GM03348 (cell line): ENCODE measurements at regions not wholly inside any gene's neighbourhood (a gene's known extent, or its start where the extent isn't known, plus 50 kb on each side); places are given as distances from the start of the nearest gene placed in this dataset.

Experiments used
- DNase-seq: peaks from one replicate; pipeline ENCODE4 v3.0.0; 2012; ENCODE audit warnings: low spot score

- no peak for DNase-seq
These were observed 714.8 kb downstream of the TLR4 start for GRCh38 chr9:118418887-118419565.

GRCh38 chr9:118419676-118420075, 715.5 kb downstream of the TLR4 start:
- DNase-seq: no peak

DNA sequence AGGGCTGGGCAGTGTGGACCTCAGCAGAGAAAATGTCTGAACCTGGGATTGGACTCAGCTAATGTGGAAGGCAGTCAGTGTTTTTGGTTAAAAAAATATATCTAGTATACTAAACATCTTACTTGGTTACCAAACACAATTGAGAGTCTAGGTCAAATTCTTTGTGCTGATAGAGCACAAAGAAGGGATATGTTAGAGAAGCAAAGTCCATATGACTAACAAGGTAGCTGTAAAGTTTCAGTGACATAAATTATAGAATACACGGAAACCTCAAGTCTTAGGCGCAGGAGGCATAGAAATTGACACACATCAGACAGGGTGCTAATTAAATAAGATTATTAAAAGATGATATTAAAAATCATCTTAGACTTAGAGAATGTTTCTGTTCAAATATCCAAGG, 718.3 kb downstream of the TLR4 start:
- DNase-seq: no peak

- DNase-seq: no peak
These were observed 718.8 kb downstream of the TLR4 start for GRCh38 chr9:118423021-118423420.

- no peak for DNase-seq
These were observed 719.5 kb downstream of the TLR4 start for GRCh38 chr9:118423721-118424120.

DNA sequence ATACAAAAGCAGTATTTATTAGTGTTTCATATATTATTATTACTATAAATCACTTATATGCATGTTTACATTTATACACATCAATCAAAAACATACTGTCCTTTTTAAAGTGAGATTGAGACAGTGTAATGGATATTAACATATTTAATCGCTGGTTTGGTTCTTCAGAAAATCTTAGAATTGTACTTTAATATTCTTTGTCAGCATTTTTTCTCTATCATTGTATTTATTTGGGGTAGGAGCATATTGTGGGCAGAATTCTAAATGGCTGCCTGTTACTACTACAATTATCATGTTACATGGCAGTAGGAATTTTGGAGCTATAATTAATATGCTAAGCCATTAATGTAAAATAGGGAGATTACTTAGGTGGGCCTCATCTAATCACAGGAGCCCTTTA, 722.6 kb downstream of the TLR4 start:
- DNase-seq: no peak

GRCh38 chr9:118438810-118439209, 734.6 kb downstream of the TLR4 start:
- DNase-seq: no peak

GRCh38 chr9:118439441-118439840, 735.2 kb downstream of the TLR4 start:
- no peak for DNase-seq

DNA sequence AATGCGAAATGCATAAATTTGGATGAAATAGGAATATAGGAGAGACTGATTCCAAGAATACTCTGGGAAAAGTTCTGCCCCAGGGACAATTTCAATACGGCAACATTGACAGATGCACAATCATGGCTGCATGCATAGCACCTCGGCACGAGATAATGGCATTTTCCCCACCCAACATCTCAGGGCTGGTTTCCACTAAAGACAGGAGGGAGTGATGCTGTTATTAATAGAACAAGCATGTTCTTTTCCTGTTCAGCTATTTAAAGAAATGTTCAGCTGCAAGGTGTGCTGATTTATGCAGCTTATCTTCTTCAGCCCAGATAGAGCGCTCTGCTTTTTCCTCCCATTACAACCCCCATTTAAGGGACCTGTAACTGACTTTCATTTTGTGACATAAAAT, 740.2 kb downstream of the TLR4 start:
- DNase-seq: no peak

GRCh38 chr9:118446943-118447639, 742.9 kb downstream of the TLR4 start:
- no peak for DNase-seq

GRCh38 chr9:118449554-118449953, 745.4 kb downstream of the TLR4 start:
- no peak for DNase-seq

DNA sequence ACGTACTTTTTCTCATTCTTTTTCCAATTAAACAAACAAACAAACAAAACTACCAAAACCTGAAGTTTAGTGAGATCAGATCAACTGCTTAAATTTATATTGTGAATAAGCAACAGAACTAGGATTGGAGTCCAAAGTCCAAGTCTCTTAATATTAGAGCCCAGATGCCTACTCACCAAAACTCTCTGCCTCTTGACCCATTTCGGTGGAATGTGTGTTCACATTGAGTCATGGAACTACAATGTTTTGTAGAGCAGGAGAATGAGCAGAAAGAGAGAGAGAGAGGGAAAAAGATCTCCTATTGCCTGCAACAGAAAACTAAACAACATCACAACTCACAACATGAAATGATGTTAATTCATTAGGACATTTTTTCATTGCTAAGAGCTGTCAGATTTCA, 751.1 kb downstream of the TLR4 start:
- no peak for DNase-seq

DNA sequence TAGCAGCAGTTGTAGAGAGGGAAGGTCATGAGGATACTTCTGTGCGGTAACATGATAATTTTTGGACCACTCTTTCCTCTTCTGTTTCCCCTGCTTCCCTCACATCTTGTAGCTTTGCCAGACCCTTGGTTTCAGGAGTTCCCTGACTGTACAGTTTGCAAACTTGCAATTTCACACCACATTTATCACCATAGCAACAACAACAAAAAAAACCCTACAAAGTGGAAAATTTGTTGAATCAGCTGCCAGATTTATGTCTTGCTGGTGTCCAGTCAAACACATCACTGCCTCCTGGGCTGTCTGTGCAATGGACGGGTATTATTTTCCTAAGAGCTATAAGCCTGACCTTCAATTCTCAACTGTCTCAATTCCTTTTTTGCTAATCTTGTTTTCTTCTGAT, 751.6 kb downstream of the TLR4 start:
- DNase-seq: no peak

- no peak for DNase-seq
These were observed 753.2 kb downstream of the TLR4 start for GRCh38 chr9:118457171-118458000.

DNA sequence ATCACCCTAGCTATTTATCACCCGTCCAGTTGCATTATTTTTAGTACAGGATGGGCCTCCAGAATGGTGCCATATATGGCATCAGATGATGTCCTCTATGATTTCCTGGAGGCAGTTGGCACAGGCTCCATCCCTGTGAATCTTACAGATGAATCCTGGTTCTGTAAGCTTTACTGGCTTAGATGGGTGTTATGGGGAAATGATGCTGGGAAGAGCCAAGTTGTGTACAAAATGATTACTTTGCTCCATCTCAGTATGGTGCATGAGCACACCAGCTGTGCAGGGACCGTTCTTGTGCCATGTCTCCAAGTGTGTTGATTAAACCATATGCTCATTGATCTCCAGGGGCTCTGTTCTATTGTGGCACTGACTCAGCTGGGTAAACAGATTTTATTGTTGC, 755.7 kb downstream of the TLR4 start:
- no peak for DNase-seq

GRCh38 chr9:118463419-118463818, 759.2 kb downstream of the TLR4 start:
- no peak for DNase-seq

DNA sequence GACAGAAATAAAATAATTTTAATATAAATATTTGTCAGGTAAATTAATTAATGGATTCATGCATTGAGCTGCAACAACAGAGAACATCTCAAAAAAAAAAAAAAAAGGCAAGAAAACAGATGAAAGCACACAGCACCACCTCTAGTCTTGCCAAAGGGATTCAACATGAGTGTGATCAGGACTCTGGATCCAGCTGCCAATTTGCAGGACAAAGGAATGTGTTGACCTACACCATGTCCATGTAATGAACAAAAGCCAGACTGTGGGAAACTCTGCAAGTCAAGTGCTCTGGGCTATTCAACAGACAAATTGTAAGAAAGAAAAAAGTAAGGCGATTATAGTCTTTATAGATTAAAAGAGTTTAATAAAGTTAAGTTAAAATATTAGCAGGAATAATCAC, 769.3 kb downstream of the TLR4 start:
- no peak for DNase-seq

- no peak for DNase-seq
These were observed 774.5 kb downstream of the TLR4 start for GRCh38 chr9:118478752-118479151.

GRCh38 chr9:118482306-118482705, 778.1 kb downstream of the TLR4 start:
- no peak for DNase-seq

GRCh38 chr9:118483677-118484076, 779.5 kb downstream of the TLR4 start:
- no peak for DNase-seq

- no peak for DNase-seq
These were observed 799.0 kb downstream of the TLR4 start for GRCh38 chr9:118503236-118503635.

GRCh38 chr9:118510711-118511110, 806.5 kb downstream of the TLR4 start:
- DNase-seq: no peak

DNA sequence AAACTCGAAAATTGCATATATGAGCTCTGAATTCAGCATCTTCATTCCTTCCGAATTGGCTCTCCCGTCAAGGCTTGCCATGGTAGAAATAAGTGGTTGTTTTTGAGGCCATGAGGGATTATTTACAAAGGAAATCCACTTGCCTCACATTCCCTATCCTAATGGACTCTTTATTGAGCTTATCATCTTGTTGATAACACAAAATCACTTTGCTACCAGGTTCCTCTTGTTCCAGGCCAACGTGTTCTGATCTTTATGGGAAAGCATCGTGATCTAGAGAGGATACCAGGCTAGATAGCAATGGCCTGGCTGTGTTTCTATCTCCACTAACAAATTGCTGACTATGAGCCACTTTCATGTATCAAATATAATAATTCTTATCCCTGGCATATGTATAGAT, 811.7 kb downstream of the TLR4 start:
- no peak for DNase-seq
